HL-60 (cell line): ENCODE measurements at regions not wholly inside any gene's neighbourhood (a gene's known extent, or its start where the extent isn't known, plus 50 kb on each side); places are given as distances from the start of the nearest gene placed in this dataset.

Experiments used
- DNase-seq, 2 experiments: peaks; one replicate each; pipeline ENCODE4 v3.0.0-alpha.2; 2010 to 2020; ENCODE audit warnings: low read depth in 1 of 2, low spot score in 1 of 2
- H3K27ac ChIP-seq: fragments of 250-450 bp; sonication (Bioruptor Pico); replicated peaks from 2 replicates; pipeline ENCODE4 v1.5.1; 2020; ENCODE audit warnings: mild to moderate bottlenecking, moderate library complexity
- H3K27me3 ChIP-seq: fragments of 250-450 bp; sonication (Bioruptor Pico); 2 replicates; pipeline ENCODE4 v1.5.1; 2021; ENCODE audit warnings: mild to moderate bottlenecking, moderate library complexity; ENCODE audit not compliant: insufficient read depth, poor library complexity, severe bottlenecking
- H3K4me3 ChIP-seq: replicated peaks from 2 replicates; pipeline ENCODE4 v1.5.1; 2011; ENCODE audit warnings: mild to moderate bottlenecking, control low read depth, low read length; ENCODE audit not compliant: insufficient read depth
- GABPA ChIP-seq: IDR thresholded peaks from 2 replicates; pipeline ENCODE4 v1.6.1; 2012; ENCODE audit warnings: low read depth
- POLR2AphosphoS5 ChIP-seq: IDR thresholded peaks from 2 replicates; pipeline ENCODE4 v1.6.1; 2012; ENCODE audit warnings: low read depth
- SPI1 ChIP-seq: IDR thresholded peaks from 2 replicates; pipeline ENCODE4 v1.6.1; 2012; ENCODE audit warnings: low read depth, mild to moderate bottlenecking, borderline replicate concordance
- TF ChIP-seq, protein P1 (sequence below): IDR thresholded peaks from one replicate; pipeline ENCODE4 v1.5.1; 2011; ENCODE audit warnings: low read length, control low read depth, inconsistent platforms; ENCODE audit not compliant: insufficient read depth
- TF ChIP-seq, protein P2 (sequence below): IDR thresholded peaks from 2 replicates; pipeline ENCODE4 v1.6.1; 2012; ENCODE audit warnings: low read depth; ENCODE audit not compliant: insufficient replicate concordance

DNA sequence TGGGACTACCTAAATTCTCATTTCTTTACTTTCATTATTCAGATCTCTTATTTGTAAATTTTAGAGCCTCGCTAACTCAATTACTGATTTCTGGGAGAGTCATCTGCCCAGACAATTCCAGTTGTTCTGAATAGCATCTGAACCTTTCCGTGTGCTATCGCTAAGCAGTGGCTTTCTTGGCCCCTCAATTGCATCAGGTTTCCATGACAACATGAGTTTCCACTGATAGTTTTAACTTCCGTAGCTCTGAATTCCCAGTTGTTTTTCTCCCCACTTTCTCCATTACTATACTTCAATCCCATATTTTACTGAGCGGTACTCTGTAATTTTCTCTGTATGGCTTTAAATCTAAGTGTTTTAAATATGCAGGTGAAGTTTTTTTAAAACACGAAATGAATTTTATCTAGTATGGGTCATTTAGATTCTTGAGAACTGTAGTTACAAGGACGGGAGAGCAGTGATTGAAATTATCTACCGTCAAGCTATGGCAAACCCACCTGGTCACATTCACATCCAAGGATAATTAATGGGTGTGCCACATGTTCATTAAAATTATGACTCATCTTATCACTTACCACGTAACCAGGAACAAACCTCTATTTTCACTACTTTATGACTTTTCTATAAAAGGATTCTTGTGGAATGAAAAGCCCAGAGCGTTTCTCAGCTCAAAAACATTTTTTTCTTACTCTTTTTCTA lies 223.5 kb upstream of the PCSK5 start:
- DNase-seq = no peak
- Histone ChIP-seq H3K27me3 (no peaks in the 10 kb centered on the region), H3K4me3 (no peak overlapping the region), H3K27ac (no peak overlapping the region)
- TF ChIP-seq SPI1 (no peak), POLR2AphosphoS5 (no peak), GABPA (no peak)
- TF ChIP-seq, protein P1, sequence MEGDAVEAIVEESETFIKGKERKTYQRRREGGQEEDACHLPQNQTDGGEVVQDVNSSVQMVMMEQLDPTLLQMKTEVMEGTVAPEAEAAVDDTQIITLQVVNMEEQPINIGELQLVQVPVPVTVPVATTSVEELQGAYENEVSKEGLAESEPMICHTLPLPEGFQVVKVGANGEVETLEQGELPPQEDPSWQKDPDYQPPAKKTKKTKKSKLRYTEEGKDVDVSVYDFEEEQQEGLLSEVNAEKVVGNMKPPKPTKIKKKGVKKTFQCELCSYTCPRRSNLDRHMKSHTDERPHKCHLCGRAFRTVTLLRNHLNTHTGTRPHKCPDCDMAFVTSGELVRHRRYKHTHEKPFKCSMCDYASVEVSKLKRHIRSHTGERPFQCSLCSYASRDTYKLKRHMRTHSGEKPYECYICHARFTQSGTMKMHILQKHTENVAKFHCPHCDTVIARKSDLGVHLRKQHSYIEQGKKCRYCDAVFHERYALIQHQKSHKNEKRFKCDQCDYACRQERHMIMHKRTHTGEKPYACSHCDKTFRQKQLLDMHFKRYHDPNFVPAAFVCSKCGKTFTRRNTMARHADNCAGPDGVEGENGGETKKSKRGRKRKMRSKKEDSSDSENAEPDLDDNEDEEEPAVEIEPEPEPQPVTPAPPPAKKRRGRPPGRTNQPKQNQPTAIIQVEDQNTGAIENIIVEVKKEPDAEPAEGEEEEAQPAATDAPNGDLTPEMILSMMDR = no peak
- TF ChIP-seq, protein P2, sequence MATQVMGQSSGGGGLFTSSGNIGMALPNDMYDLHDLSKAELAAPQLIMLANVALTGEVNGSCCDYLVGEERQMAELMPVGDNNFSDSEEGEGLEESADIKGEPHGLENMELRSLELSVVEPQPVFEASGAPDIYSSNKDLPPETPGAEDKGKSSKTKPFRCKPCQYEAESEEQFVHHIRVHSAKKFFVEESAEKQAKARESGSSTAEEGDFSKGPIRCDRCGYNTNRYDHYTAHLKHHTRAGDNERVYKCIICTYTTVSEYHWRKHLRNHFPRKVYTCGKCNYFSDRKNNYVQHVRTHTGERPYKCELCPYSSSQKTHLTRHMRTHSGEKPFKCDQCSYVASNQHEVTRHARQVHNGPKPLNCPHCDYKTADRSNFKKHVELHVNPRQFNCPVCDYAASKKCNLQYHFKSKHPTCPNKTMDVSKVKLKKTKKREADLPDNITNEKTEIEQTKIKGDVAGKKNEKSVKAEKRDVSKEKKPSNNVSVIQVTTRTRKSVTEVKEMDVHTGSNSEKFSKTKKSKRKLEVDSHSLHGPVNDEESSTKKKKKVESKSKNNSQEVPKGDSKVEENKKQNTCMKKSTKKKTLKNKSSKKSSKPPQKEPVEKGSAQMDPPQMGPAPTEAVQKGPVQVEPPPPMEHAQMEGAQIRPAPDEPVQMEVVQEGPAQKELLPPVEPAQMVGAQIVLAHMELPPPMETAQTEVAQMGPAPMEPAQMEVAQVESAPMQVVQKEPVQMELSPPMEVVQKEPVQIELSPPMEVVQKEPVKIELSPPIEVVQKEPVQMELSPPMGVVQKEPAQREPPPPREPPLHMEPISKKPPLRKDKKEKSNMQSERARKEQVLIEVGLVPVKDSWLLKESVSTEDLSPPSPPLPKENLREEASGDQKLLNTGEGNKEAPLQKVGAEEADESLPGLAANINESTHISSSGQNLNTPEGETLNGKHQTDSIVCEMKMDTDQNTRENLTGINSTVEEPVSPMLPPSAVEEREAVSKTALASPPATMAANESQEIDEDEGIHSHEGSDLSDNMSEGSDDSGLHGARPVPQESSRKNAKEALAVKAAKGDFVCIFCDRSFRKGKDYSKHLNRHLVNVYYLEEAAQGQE = no peak

DNA sequence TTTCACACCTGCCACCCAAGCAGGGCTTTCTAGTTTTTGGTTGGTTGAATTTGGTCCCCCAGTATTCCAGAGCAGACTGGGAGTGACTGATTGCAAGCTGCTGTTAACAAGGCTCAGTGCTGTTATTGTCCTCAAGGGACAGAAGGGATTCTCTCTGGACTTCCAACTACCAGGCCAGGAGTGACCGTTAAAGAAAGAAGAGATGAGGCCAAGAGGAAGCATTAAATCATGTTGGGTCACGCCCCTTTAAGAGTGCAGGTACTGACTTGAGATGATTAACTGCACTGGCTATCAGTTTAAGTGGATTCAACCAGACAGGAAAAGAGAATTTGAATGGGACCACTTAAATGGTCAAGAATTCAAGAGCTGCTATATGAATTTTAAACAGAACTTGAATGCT lies 220.8 kb upstream of the PCSK5 start:
- no peak for DNase-seq
- Histone ChIP-seq H3K4me3 (no peak overlapping the region), H3K27ac (no peak overlapping the region), H3K27me3 (no peaks in the 10 kb centered on the region)
- no peak for TF ChIP-seq POLR2AphosphoS5
- TF ChIP-seq, protein P1 = no peak
- TF ChIP-seq SPI1 = no peak
- TF ChIP-seq, protein P2 = no peak
- no peak for TF ChIP-seq GABPA

DNA sequence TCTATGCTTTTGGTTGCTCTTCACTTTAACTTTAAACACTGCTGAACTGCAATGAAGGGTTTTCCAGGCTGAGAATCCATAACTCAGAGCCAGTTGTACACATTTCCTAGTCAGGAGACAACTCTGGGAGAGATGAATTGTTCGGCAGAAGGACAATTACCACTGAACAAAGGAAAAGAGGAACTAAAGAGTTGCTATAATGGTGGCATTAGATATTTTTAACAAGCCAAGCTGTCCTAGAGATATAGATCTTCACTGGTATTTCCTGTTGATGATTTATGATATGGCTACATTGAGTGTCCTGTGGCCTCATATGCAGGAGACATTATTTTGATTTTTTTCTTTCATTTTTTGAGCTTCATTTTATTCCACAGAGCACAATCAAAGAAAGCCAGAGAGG lies 219.1 kb upstream of the PCSK5 start:
- Histone ChIP-seq H3K27ac (no peak overlapping the region), H3K4me3 (no peak overlapping the region), H3K27me3 (no peaks in the 10 kb centered on the region)
- DNase-seq = no peak
- TF ChIP-seq, protein P2 = no peak
- no peak for TF ChIP-seq GABPA
- TF ChIP-seq, protein P1 = no peak
- TF ChIP-seq POLR2AphosphoS5 = no peak
- no peak for TF ChIP-seq SPI1
